GM12891 (cell line): ENCODE measurements at regions not wholly inside any gene's neighbourhood (a gene's known extent, or its start where the extent isn't known, plus 50 kb on each side); places are given as distances from the start of the nearest gene placed in this dataset.

Experiments
- PAX5 ChIP-seq: IDR thresholded peaks from 2 replicates; pipeline ENCODE4 v1.6.1; 2011; ENCODE audit warnings: low read length, moderate library complexity, mild to moderate bottlenecking; ENCODE audit not compliant: insufficient read depth, severe bottlenecking
- POLR2A ChIP-seq: IDR thresholded peaks from 2 replicates; pipeline ENCODE4 v1.6.1; 2011; ENCODE audit warnings: low read depth, low read length, control low read depth
- POLR2AphosphoS5 ChIP-seq: IDR thresholded peaks from 2 replicates; pipeline ENCODE4 v1.6.1; 2011; ENCODE audit warnings: low read depth, low read length, control low read depth
- TAF1 ChIP-seq: IDR thresholded peaks from 2 replicates; pipeline ENCODE4 v1.6.1; 2011; ENCODE audit warnings: low read depth, low read length, control low read depth

DNA sequence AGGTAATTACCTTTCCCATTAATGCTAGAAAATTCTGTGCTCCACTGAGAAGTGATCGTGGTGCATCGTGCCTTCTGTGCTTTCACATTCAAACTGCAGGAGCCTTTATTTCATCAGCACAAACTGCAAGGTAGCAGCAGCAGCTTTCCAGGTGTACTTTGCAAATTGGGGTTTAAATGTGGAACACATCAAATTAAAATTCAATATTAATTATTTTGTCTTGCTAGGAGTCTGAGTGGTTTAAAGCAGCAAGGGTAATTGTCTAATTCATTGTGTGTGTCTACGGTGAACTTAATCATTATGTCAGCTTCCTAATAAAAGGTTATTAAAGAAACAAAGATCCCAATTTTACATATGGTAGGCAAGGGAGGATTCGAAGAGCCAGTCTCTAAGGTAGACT, 180.8 kb upstream of the ATP5MC3 start:
- TF ChIP-seq TAF1 (no peak), POLR2AphosphoS5 (no peak), POLR2A (no peak), PAX5 (no peak)
